GM23338 (cell line): ENCODE measurements at regions not wholly inside any gene's neighbourhood (a gene's known extent, or its start where the extent isn't known, plus 50 kb on each side); places are given as distances from the start of the nearest gene placed in this dataset.

Experiments used
- ATAC-seq: fragments of 200-7000 bp; cut with Tn5 transposase; 3 replicates; pipeline ENCODE4 v1.9.1; 2020
- DNase-seq: peaks from one replicate; pipeline ENCODE4 v3.0.0-alpha.2; 2015; ENCODE audit warnings: low spot score
- H2AFZ ChIP-seq: fragments of 200-600 bp; sonication (generic); 2 replicates; pipeline ENCODE4 v1.8.0; 2016; ENCODE audit warnings: antibody characterized with exemption, mild to moderate bottlenecking, moderate library complexity
- H3F3A ChIP-seq: fragments of 200-600 bp; sonication (generic); replicated peaks from 2 replicates; pipeline ENCODE4 v1.8.0; 2017; ENCODE audit warnings: antibody characterized with exemption, mixed run types, low read depth
- H3K27ac ChIP-seq: fragments of 200-600 bp; sonication (generic); 2 replicates; pipeline ENCODE4 v1.6.1; 2016; ENCODE audit warnings: low read depth
- H3K27me3 ChIP-seq: fragments of 200-600 bp; sonication (generic); 2 replicates; pipeline ENCODE4 v1.8.0; 2016; ENCODE audit warnings: mild to moderate bottlenecking, mixed run types, moderate library complexity; ENCODE audit not compliant: insufficient read depth
- H3K36me3 ChIP-seq: fragments of 200-600 bp; sonication (generic); 2 replicates; pipeline ENCODE4 v1.8.0; 2016; ENCODE audit warnings: mild to moderate bottlenecking; ENCODE audit not compliant: insufficient read depth
- H3K4me1 ChIP-seq: fragments of 200-600 bp; sonication (generic); 2 replicates; pipeline ENCODE4 v1.8.0; 2016; ENCODE audit warnings: mild to moderate bottlenecking, moderate library complexity; ENCODE audit not compliant: insufficient read depth
- H3K4me2 ChIP-seq: fragments of 200-600 bp; sonication (generic); 2 replicates; pipeline ENCODE4 v1.7.1; 2017; ENCODE audit warnings: mixed run types
- H3K4me3 ChIP-seq: fragments of 200-600 bp; sonication (generic); 2 replicates; pipeline ENCODE4 v1.6.1; 2016; ENCODE audit warnings: mixed run types
- H3K79me2 ChIP-seq: fragments of 200-600 bp; sonication (generic); replicated peaks from 2 replicates; pipeline ENCODE4 v1.8.0; 2017; ENCODE audit warnings: mild to moderate bottlenecking; ENCODE audit not compliant: insufficient read depth
- H3K9me2 ChIP-seq: fragments of 200-600 bp; sonication (generic); 2 replicates; pipeline ENCODE4 v1.8.0; 2017; ENCODE audit not compliant: insufficient read depth
- H4K20me1 ChIP-seq: fragments of 200-600 bp; sonication (generic); replicated peaks from 2 replicates; pipeline ENCODE4 v1.8.0; 2017; ENCODE audit warnings: mild to moderate bottlenecking; ENCODE audit not compliant: insufficient read depth
- H3K27ac Mint-ChIP-seq: 2 replicates; pipeline ENCODE4 v1.8.0; 2020; ENCODE audit warnings: inconsistent platforms, mild to moderate bottlenecking, moderate library complexity, mixed read lengths
- H3K27me3 Mint-ChIP-seq: 3 replicates; pipeline ENCODE4 v1.8.0; 2022; ENCODE audit warnings: low read depth, mild to moderate bottlenecking, moderate library complexity, mixed read lengths, inconsistent platforms; ENCODE audit not compliant: insufficient read depth, poor library complexity
- H3K36me3 Mint-ChIP-seq: 3 replicates; pipeline ENCODE4 v1.8.0; 2021; ENCODE audit warnings: low read depth, mild to moderate bottlenecking, inconsistent platforms, moderate library complexity, mixed read lengths
- H3K4me1 Mint-ChIP-seq: 3 replicates; pipeline ENCODE4 v1.8.0; 2020; ENCODE audit warnings: mild to moderate bottlenecking, inconsistent platforms, mixed read lengths
- H3K4me3 Mint-ChIP-seq: 3 replicates; pipeline ENCODE4 v1.8.0; 2021; ENCODE audit warnings: moderate library complexity, mild to moderate bottlenecking, inconsistent platforms, mixed read lengths
- H3K9me3 Mint-ChIP-seq: 3 replicates; pipeline ENCODE4 v1.8.0; 2020; ENCODE audit warnings: moderate library complexity, mild to moderate bottlenecking, inconsistent platforms, mixed read lengths
- CREB1 ChIP-seq: fragments of 250-450 bp; sonication (Bioruptor Pico); IDR thresholded peaks from 2 replicates; pipeline ENCODE4 v1.5.0; 2020; ENCODE audit warnings: low read depth, mild to moderate bottlenecking, moderate library complexity
- ETS1 ChIP-seq: IDR thresholded peaks from 2 replicates; pipeline ENCODE4 v1.6.1; 2016; ENCODE audit warnings: antibody characterized with exemption
- EZH2 ChIP-seq: fragments of 200-600 bp; sonication (generic); IDR thresholded peaks from one replicate; pipeline ENCODE4 v1.8.0; 2017; ENCODE audit warnings: antibody characterized with exemption, mild to moderate bottlenecking, low read depth; ENCODE audit not compliant: unreplicated experiment
- NANOG ChIP-seq: IDR thresholded peaks from 2 replicates; pipeline ENCODE4 v1.6.1; 2016; ENCODE audit warnings: antibody characterized with exemption, borderline replicate concordance
- STAT1 ChIP-seq: IDR thresholded peaks from one replicate; pipeline ENCODE4 v1.6.1; 2016; ENCODE audit warnings: antibody characterized with exemption; ENCODE audit not compliant: unreplicated experiment
- ZNF114 ChIP-seq: fragments of 250-450 bp; sonication (Bioruptor Pico); IDR thresholded peaks from 2 replicates; pipeline ENCODE4 v1.5.0; 2020; ENCODE audit warnings: mild to moderate bottlenecking, moderate library complexity
- ZNF331 ChIP-seq: fragments of 250-450 bp; sonication (Bioruptor Pico); IDR thresholded peaks from 2 replicates; pipeline ENCODE4 v1.5.0; 2020; ENCODE audit warnings: low read depth, mild to moderate bottlenecking, moderate library complexity
- ZNF462 ChIP-seq: fragments of 250-450 bp; sonication (Bioruptor Pico); IDR thresholded peaks from 2 replicates; pipeline ENCODE4 v1.5.0; 2020; ENCODE audit warnings: mild to moderate bottlenecking, moderate library complexity

- TF ChIP-seq ETS1, result no peak
- TF ChIP-seq CREB1 (CRISPR knock-in tag), result no peak
- no peak for TF ChIP-seq STAT1
- no peak for TF ChIP-seq ZNF114 (CRISPR knock-in tag)
These were observed 94.5 kb upstream of the LIFR start (continued) for GRCh38 chr5:38650946-38651345.

DNA sequence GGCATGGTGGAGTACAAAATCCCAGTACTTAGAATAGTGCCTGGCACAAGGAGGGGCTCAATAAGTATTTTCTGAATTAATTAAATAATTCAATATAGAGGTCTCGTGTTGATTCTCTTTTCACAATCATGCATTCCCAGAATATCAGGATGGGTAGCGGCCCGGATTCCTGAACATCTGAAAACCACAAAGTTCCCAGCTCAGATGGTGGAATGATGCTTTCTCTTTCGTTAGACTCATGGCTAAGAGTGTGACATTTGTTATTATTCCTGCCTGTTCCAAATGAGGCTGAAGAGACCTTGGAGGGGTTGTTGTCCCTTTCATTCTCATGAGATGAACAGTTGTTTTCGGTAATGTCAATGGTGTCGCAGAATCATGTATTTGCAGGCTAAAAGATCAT lies 95.4 kb upstream of the LIFR start:
- peaks cover 12% of the 10 kb centered on the region for H3K9me2 ChIP-seq
- no peaks in the 10 kb centered on the region for H3K79me2 ChIP-seq
- H3K27ac ChIP-seq, result no peak overlapping the region
- no peak overlapping the region for H3K4me3 Mint-ChIP-seq
- H3F3A ChIP-seq, result no peaks in the 10 kb centered on the region
- H3K27ac Mint-ChIP-seq, result no peak overlapping the region
- no peak for DNase-seq
- H2AFZ ChIP-seq, result no peak overlapping the region
- no peak overlapping the region for H3K4me3 ChIP-seq
- H3K36me3 Mint-ChIP-seq, result no peaks in the 10 kb centered on the region
- no peaks in the 10 kb centered on the region for H3K9me3 Mint-ChIP-seq
- H3K27me3 ChIP-seq, result no peaks in the 10 kb centered on the region
- H4K20me1 ChIP-seq, result no peaks in the 10 kb centered on the region
- TF ChIP-seq ZNF331 (CRISPR knock-in tag) (no peak), NANOG (no peak), ZNF114 (CRISPR knock-in tag) (no peak), CREB1 (CRISPR knock-in tag) (no peak), ETS1 (no peak), ZNF462 (CRISPR knock-in tag) (no peak), EZH2 (no peak)
- no peaks in the 10 kb centered on the region for H3K4me1 ChIP-seq
- H3K4me2 ChIP-seq, result no peak overlapping the region
- no peak for ATAC-seq
- peaks cover 17% of the 10 kb centered on the region for H3K4me1 Mint-ChIP-seq
- no peaks in the 10 kb centered on the region for H3K36me3 ChIP-seq
- H3K27me3 Mint-ChIP-seq, result peaks cover 1% of the 10 kb centered on the region
